SK-N-MC (cell line): ENCODE measurements at regions not wholly inside any gene's neighbourhood (a gene's known extent, or its start where the extent isn't known, plus 50 kb on each side); places are given as distances from the start of the nearest gene placed in this dataset.
"Not testable (repeated sequence)": the region's sequence is repeated elsewhere in the genome, so short reads cannot be mapped to it uniquely, and the experiment has no call there.

Experiments used
- DNase-seq: peaks from one replicate; pipeline ENCODE4 v3.0.0-alpha.2; 2011; ENCODE audit warnings: low read depth, low spot score
- H3K27ac ChIP-seq: fragments of 200-600 bp; sonication (generic); 2 replicates; pipeline ENCODE4 v1.5.1; 2016; ENCODE audit warnings: mixed run types
- H3K36me3 ChIP-seq: fragments of 200-600 bp; sonication (generic); 2 replicates; pipeline ENCODE4 v1.6.1; 2017; ENCODE audit warnings: antibody characterized with exemption, low read length, mixed read lengths; ENCODE audit not compliant: insufficient read depth
- H3K4me3 ChIP-seq: fragments of 200-600 bp; sonication (generic); 2 replicates; pipeline ENCODE4 v1.5.1; 2016
- H3K9ac ChIP-seq: fragments of 200-600 bp; sonication (generic); 2 replicates; pipeline ENCODE4 v1.8.0; 2017; ENCODE audit warnings: mixed run types, mixed read lengths; ENCODE audit not compliant: insufficient read length
- H3K9me3 ChIP-seq: fragments of 200-600 bp; sonication (generic); 2 replicates; pipeline ENCODE4 v1.6.1; 2017; ENCODE audit warnings: low read depth, mild to moderate bottlenecking, antibody characterized with exemption, low read length, moderate library complexity, mixed read lengths
- EZH2 ChIP-seq: fragments of 200-600 bp; sonication (generic); IDR thresholded peaks from one replicate; pipeline ENCODE4 v1.6.1; 2017; ENCODE audit warnings: antibody characterized with exemption
- FOXP2 ChIP-seq: optimal IDR thresholded peaks from 2 replicates; pipeline ENCODE3; 2011; ENCODE audit warnings: mild to moderate bottlenecking, moderate library complexity; ENCODE audit not compliant: insufficient read depth; ENCODE audit errors: extremely low read length, control extremely low read depth
- POLR2AphosphoS5 ChIP-seq: IDR thresholded peaks from 2 replicates; pipeline ENCODE4 v1.6.1; 2012; ENCODE audit warnings: mild to moderate bottlenecking, low read depth, low read length, borderline replicate concordance

GRCh38 chr9:103210607-103211006 is 215.5 kb downstream of the CYLC2 start:
- Histone ChIP-seq H3K36me3 (no peaks in the 10 kb centered on the region), H3K4me3 (no peak overlapping the region), H3K9me3 (no peaks in the 10 kb centered on the region; the same call in 1 of the 2 replicates), H3K9ac (no peak overlapping the region), H3K27ac (no peak overlapping the region)
- TF ChIP-seq EZH2 (no peak), FOXP2 (no peak), POLR2AphosphoS5 (no peak)
- no peak for DNase-seq

DNA sequence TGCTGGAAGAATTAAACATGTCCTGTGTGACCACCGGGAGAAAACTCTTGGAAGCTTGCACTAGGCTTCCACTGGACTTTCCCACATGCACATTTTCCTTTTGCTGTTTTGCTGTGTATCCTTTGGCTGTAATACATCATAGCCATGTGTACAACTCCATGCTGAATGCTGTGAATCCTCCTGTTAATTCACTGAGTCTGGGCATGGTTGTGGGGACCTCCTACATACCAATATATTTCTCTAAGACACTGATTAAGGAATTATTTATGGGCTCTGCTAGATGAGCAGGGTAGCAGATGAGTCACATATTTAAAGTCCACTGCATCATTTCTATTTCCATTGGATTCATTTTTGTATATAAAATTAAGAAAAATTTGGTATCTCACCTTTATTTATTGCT is 220.1 kb downstream of the CYLC2 start:
- TF ChIP-seq EZH2 (no peak), POLR2AphosphoS5 (no peak), FOXP2 (no peak)

GRCh38 chr9:103225702-103226646 is 230.8 kb downstream of the CYLC2 start:
- Histone ChIP-seq H3K36me3 (no peaks in the 10 kb centered on the region), H3K9ac (no peak overlapping the region), H3K27ac (no peak overlapping the region), H3K4me3 (no peak overlapping the region), H3K9me3 (no peaks in the 10 kb centered on the region)
- TF ChIP-seq EZH2 = no peak
- DNase-seq = no peak

More for the DNA sequence above, 220.1 kb downstream of the CYLC2 start:
- H3K9me3 ChIP-seq = no peaks in the 10 kb centered on the region; the same call in 1 of the 2 replicates
- H3K36me3 ChIP-seq = no peaks in the 10 kb centered on the region
- H3K9ac ChIP-seq = no peak overlapping the region
- DNase-seq = no peak
- no peak overlapping the region for H3K4me3 ChIP-seq
- H3K27ac ChIP-seq = no peak overlapping the region

GRCh38 chr9:103226647-103227013 is 231.5 kb downstream of the CYLC2 start:
- TF ChIP-seq POLR2AphosphoS5 (no peak), FOXP2 (no peak), EZH2 (no peak)
- no peaks in the 10 kb centered on the region for H3K36me3 ChIP-seq
- DNase-seq = no peak
- H3K9me3 ChIP-seq = no peaks in the 10 kb centered on the region
- no peak overlapping the region for H3K4me3 ChIP-seq
- no peak overlapping the region for H3K27ac ChIP-seq
- no peak overlapping the region for H3K9ac ChIP-seq

- H3K9ac ChIP-seq, H3K4me3 ChIP-seq, H3K9me3 ChIP-seq, DNase-seq, H3K36me3 ChIP-seq, H3K27ac ChIP-seq: not testable (repeated sequence)
These were observed 242.5 kb downstream of the CYLC2 start for GRCh38 chr9:103237571-103238109.

DNA sequence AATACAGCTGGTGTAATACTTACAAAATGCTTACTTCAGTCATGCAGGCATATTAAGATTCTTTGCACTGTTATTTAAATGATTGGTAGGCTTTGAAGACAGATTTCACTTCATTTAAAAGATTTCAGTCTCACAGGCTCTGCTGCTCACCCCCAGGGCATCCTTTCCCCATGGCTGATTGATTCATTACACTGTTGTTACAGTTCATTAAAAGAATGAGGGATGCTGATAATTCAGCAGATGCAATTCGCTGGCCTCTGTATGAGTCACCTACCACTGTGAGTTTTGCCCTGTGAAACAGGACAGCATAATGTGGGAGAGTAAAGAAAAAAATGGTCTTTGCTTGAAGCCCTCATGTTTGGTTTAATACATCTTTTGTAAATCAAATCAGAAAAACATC is 246.9 kb downstream of the CYLC2 start:
- no peaks in the 10 kb centered on the region for H3K9me3 ChIP-seq
- H3K36me3 ChIP-seq = no peaks in the 10 kb centered on the region
- TF ChIP-seq EZH2 (no peak), POLR2AphosphoS5 (no peak)
- DNase-seq = no peak
- no peak overlapping the region for H3K27ac ChIP-seq
- H3K9ac ChIP-seq = no peak overlapping the region
- no peak overlapping the region for H3K4me3 ChIP-seq

DNA sequence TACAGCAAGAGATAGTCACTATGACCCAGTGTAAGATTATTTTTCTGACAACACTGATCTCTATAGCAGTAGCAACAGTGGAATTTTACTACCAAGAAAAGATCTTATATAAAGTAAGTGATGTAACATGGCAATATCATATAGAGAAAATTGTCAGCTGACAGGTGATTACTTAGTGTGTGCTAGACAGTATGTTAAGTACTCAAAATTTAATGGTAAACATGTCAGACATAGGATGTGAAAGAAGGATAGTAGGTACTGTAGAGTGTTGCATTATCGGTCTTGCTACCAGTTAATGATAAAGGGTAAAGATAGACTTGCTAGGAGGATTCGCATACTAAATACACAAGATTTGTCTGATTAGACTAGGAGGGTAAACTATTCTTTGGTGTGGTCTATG is 247.4 kb downstream of the CYLC2 start:
- DNase-seq = no peak
- TF ChIP-seq POLR2AphosphoS5 = no peak
- TF ChIP-seq EZH2 = no peak
- no peak for TF ChIP-seq FOXP2
- H3K9me3 ChIP-seq = no peaks in the 10 kb centered on the region
- H3K36me3 ChIP-seq = no peaks in the 10 kb centered on the region
- H3K9ac ChIP-seq = no peak overlapping the region
- H3K27ac ChIP-seq = no peak overlapping the region
- H3K4me3 ChIP-seq = no peak overlapping the region

- no peaks in the 10 kb centered on the region for H3K36me3 ChIP-seq
- TF ChIP-seq EZH2 (no peak), POLR2AphosphoS5 (no peak), FOXP2 (no peak)
- H3K9ac ChIP-seq = no peak overlapping the region
- no peak overlapping the region for H3K4me3 ChIP-seq
- H3K9me3 ChIP-seq = no peaks in the 10 kb centered on the region
- no peak for DNase-seq
- no peak overlapping the region for H3K27ac ChIP-seq
These were observed 248.4 kb downstream of the CYLC2 start for GRCh38 chr9:103243553-103243952.

DNA sequence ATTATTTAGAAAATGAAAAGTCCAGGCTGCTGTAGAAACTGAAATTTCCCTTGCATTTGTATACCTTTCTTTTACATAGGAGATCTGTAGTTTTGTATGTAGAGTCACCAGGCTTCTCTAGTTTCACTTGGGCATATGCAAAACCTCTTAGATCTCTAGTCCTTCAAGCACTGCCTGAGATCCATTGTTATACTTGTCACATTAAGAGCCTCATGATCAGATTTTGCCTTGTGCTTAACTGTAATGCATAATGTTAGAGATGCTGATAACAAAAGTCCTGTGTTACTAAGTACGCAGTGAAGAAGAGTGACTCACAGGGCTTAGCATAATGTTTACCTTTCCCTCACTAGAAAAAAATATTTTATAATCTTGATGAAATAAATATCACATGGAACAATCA is 250.2 kb downstream of the CYLC2 start:
- Histone ChIP-seq H3K4me3 (no peak overlapping the region), H3K9me3 (no peaks in the 10 kb centered on the region), H3K27ac (no peak overlapping the region), H3K36me3 (no peaks in the 10 kb centered on the region), H3K9ac (no peak overlapping the region)
- TF ChIP-seq POLR2AphosphoS5 (no peak), EZH2 (no peak), FOXP2 (no peak)
- no peak for DNase-seq
